ENCODE measurements at regions not wholly inside any gene's neighbourhood (a gene's known extent, or its start where the extent isn't known, plus 50 kb on each side); places are given as distances from the start of the nearest gene placed in this dataset.

DNA sequence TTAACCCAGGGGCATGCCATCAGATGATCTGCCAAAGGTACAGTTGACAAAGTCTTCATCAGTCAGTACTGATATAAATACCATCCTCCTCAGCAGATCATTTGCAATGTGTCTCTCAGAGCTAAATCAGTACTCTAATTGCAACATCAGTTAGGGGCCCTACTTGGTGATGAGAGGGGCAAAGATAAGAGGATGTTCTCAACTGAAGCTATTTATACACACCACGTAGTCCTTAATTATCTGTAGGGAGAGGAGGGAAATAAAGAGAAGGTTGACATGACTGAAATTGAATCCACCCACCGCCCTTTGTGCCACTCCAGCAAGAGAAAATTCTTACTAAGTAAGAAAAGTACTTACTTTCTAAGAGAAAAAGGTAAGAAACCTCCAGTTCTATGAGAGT lies 157.8 kb upstream of the NUDT4 start:
- Histone ChIP-seq H3K4me3 (ENCODE audit: low read length) (peak overlapping the region; percentile 35), H3K36me3 (ENCODE audit: control insufficient read depth, low read length) (no peaks in the 10 kb centered on the region), H3K27me3 (ENCODE audit: control insufficient read depth, low read length) (no peaks in the 10 kb centered on the region), H3K4me2 (ENCODE audit: low read length) (peak overlapping the region; percentile 58), H3K27ac (ENCODE audit: low read depth, low read length) (peak overlapping the region; percentile 46), H4K20me1 (ENCODE audit: control insufficient read depth, insufficient read depth, low read depth, low read length) (no peaks in the 10 kb centered on the region), H3K9me3 (ENCODE audit: control insufficient read depth, insufficient read depth, low read length) (no peaks in the 10 kb centered on the region; the same call in 1 of the 2 replicates), H3K9me2 (replicated peaks; ENCODE audit: control insufficient read depth, low read length) (no peaks in the 10 kb centered on the region), H3K79me2 (ENCODE audit: control insufficient read depth, low read length) (no peaks in the 10 kb centered on the region), H3K4me1 (ENCODE audit: control insufficient read depth, low read length) (peaks cover 29% of the 10 kb centered on the region), H3F3A (ENCODE audit: control insufficient read depth, insufficient read depth) (no peaks in the 10 kb centered on the region)
- TF ChIP-seq, protein P1, sequence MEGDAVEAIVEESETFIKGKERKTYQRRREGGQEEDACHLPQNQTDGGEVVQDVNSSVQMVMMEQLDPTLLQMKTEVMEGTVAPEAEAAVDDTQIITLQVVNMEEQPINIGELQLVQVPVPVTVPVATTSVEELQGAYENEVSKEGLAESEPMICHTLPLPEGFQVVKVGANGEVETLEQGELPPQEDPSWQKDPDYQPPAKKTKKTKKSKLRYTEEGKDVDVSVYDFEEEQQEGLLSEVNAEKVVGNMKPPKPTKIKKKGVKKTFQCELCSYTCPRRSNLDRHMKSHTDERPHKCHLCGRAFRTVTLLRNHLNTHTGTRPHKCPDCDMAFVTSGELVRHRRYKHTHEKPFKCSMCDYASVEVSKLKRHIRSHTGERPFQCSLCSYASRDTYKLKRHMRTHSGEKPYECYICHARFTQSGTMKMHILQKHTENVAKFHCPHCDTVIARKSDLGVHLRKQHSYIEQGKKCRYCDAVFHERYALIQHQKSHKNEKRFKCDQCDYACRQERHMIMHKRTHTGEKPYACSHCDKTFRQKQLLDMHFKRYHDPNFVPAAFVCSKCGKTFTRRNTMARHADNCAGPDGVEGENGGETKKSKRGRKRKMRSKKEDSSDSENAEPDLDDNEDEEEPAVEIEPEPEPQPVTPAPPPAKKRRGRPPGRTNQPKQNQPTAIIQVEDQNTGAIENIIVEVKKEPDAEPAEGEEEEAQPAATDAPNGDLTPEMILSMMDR (IDR thresholded peaks at IDR 0.05; ENCODE audit: low read depth, low read length, poor library complexity, severe bottlenecking): no peak
- no peak for TF ChIP-seq EZH2phosphoT487 (IDR thresholded peaks at IDR 0.05; ENCODE audit: borderline replicate concordance, low read length)

DNA sequence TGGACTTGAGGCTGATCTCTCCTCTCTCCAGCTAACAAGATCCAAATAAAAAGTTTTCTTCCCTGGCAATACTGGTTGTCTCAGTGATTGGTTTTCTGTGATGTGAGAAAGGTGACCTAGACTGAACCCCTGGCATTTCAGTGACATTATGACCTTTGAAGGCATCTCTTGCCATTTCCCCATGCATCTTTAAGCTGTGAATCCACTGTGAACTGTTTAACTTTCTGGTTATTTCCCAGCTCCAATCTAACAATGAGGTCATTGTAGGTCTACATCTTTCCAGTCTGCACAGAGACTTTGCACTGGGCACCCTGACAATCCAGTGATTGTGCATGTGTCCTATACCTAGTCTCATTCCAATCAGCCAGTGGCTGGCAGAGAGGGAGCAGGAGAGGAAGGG lies 155.9 kb upstream of the NUDT4 start:
- peaks cover 29% of the 10 kb centered on the region for H3K4me1 ChIP-seq (ENCODE audit: control insufficient read depth, low read length)
- H3F3A ChIP-seq (ENCODE audit: control insufficient read depth, insufficient read depth): no peaks in the 10 kb centered on the region
- no peaks in the 10 kb centered on the region for H4K20me1 ChIP-seq (ENCODE audit: control insufficient read depth, insufficient read depth, low read depth, low read length)
- H3K27ac ChIP-seq (ENCODE audit: low read depth, low read length): no peak overlapping the region
- H3K79me2 ChIP-seq (ENCODE audit: control insufficient read depth, low read length): no peaks in the 10 kb centered on the region
- no peak for TF ChIP-seq EZH2phosphoT487 (IDR thresholded peaks at IDR 0.05; ENCODE audit: borderline replicate concordance, low read length)
- TF ChIP-seq, protein P1 (IDR thresholded peaks at IDR 0.05; ENCODE audit: low read depth, low read length, poor library complexity, severe bottlenecking): no peak
- H3K4me3 ChIP-seq (ENCODE audit: low read length): no peak overlapping the region
- H3K27me3 ChIP-seq (ENCODE audit: control insufficient read depth, low read length): no peaks in the 10 kb centered on the region
- no peaks in the 10 kb centered on the region for H3K36me3 ChIP-seq (ENCODE audit: control insufficient read depth, low read length)
- H3K4me2 ChIP-seq (ENCODE audit: low read length): no peak overlapping the region
- no peaks in the 10 kb centered on the region for H3K9me2 ChIP-seq (replicated peaks; ENCODE audit: control insufficient read depth, low read length)
- no peaks in the 10 kb centered on the region; the same call in 1 of the 2 replicates for H3K9me3 ChIP-seq (ENCODE audit: control insufficient read depth, insufficient read depth, low read length)

DNA sequence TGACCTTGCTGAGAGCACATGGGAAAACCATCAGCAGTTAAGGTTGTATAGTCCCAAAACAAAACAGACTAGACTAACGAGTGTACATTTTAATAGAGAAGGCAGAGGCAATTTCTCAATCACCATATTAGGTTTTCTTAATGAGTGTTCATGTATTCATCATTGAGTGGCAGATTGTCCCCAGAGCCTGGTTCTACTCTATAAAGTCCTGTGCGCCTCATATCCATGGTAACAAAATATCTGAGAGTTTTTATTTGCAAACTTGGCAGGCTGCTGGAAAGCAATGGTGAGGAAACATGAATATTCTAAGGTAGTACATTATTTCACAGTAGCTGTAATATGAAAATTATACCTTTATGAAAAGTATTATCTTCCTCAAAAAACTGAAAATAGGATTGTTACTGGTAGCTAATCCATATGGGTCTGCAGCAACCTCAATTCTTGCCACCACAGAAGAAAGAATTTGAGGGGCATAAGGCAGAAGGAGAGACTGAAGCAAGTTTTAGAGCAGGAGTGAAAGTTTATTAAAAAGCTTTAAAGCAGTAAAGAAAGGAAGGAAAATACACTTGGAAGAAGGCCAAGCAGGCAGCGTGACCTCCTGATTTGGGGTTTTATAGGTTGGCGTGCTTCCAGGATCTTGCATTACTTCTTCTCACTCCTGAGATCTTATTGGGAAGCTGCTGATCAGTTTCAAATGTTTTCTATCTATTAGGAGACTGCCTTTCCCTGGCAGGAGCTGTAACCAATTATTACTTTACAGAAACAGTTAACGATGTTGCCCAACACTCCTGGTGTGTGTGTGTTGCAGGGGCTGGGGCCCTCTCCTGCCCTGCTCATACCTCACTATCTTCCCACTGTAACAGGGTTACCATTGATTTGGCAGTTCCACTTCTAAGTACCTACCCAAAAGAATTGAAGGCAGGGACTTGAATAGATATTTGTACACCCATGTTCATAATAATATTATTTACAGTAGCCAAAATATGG lies 154.0 kb upstream of the NUDT4 start:
- no peaks in the 10 kb centered on the region; the same call in 1 of the 2 replicates for H3K9me3 ChIP-seq (ENCODE audit: control insufficient read depth, insufficient read depth, low read length)
- H3K9me2 ChIP-seq (replicated peaks; ENCODE audit: control insufficient read depth, low read length): no peaks in the 10 kb centered on the region
- H3K4me1 ChIP-seq (ENCODE audit: control insufficient read depth, low read length): peaks cover 18% of the 10 kb centered on the region
- no peaks in the 10 kb centered on the region for H4K20me1 ChIP-seq (ENCODE audit: control insufficient read depth, insufficient read depth, low read depth, low read length)
- H3K27ac ChIP-seq (ENCODE audit: low read depth, low read length): no peak overlapping the region
- H3K79me2 ChIP-seq (ENCODE audit: control insufficient read depth, low read length): no peaks in the 10 kb centered on the region
- no peaks in the 10 kb centered on the region for H3K27me3 ChIP-seq (ENCODE audit: control insufficient read depth, low read length)
- TF ChIP-seq EZH2phosphoT487 (IDR thresholded peaks at IDR 0.05; ENCODE audit: borderline replicate concordance, low read length): no peak
- TF ChIP-seq, protein P1 (IDR thresholded peaks at IDR 0.05; ENCODE audit: low read depth, low read length, poor library complexity, severe bottlenecking): no peak
- no peak overlapping the region for H3K4me2 ChIP-seq (ENCODE audit: low read length)
- no peak overlapping the region for H3K4me3 ChIP-seq (ENCODE audit: low read length)
- H3F3A ChIP-seq (ENCODE audit: control insufficient read depth, insufficient read depth): no peaks in the 10 kb centered on the region
- no peaks in the 10 kb centered on the region for H3K36me3 ChIP-seq (ENCODE audit: control insufficient read depth, low read length)

Data from DOHH2 (cell line).